GM23338 (cell line): ENCODE measurements at regions not wholly inside any gene's neighbourhood (a gene's known extent, or its start where the extent isn't known, plus 50 kb on each side); places are given as distances from the start of the nearest gene placed in this dataset.

ENCODE experiments used
- ATAC-seq: fragments of 200-7000 bp; cut with Tn5 transposase; 3 replicates; pipeline ENCODE4 v1.9.1; 2020
- DNase-seq: peaks from one replicate; pipeline ENCODE4 v3.0.0-alpha.2; 2015; ENCODE audit warnings: low spot score
- H2AFZ ChIP-seq: fragments of 200-600 bp; sonication (generic); 2 replicates; pipeline ENCODE4 v1.8.0; 2016; ENCODE audit warnings: antibody characterized with exemption, mild to moderate bottlenecking, moderate library complexity
- H3F3A ChIP-seq: fragments of 200-600 bp; sonication (generic); replicated peaks from 2 replicates; pipeline ENCODE4 v1.8.0; 2017; ENCODE audit warnings: antibody characterized with exemption, mixed run types, low read depth
- H3K27ac ChIP-seq: fragments of 200-600 bp; sonication (generic); 2 replicates; pipeline ENCODE4 v1.6.1; 2016; ENCODE audit warnings: low read depth
- H3K27me3 ChIP-seq: fragments of 200-600 bp; sonication (generic); 2 replicates; pipeline ENCODE4 v1.8.0; 2016; ENCODE audit warnings: mild to moderate bottlenecking, mixed run types, moderate library complexity; ENCODE audit not compliant: insufficient read depth
- H3K36me3 ChIP-seq: fragments of 200-600 bp; sonication (generic); 2 replicates; pipeline ENCODE4 v1.8.0; 2016; ENCODE audit warnings: mild to moderate bottlenecking; ENCODE audit not compliant: insufficient read depth
- H3K4me1 ChIP-seq: fragments of 200-600 bp; sonication (generic); 2 replicates; pipeline ENCODE4 v1.8.0; 2016; ENCODE audit warnings: mild to moderate bottlenecking, moderate library complexity; ENCODE audit not compliant: insufficient read depth
- H3K4me2 ChIP-seq: fragments of 200-600 bp; sonication (generic); 2 replicates; pipeline ENCODE4 v1.7.1; 2017; ENCODE audit warnings: mixed run types
- H3K4me3 ChIP-seq: fragments of 200-600 bp; sonication (generic); 2 replicates; pipeline ENCODE4 v1.6.1; 2016; ENCODE audit warnings: mixed run types
- H3K79me2 ChIP-seq: fragments of 200-600 bp; sonication (generic); replicated peaks from 2 replicates; pipeline ENCODE4 v1.8.0; 2017; ENCODE audit warnings: mild to moderate bottlenecking; ENCODE audit not compliant: insufficient read depth
- H3K9me2 ChIP-seq: fragments of 200-600 bp; sonication (generic); 2 replicates; pipeline ENCODE4 v1.8.0; 2017; ENCODE audit not compliant: insufficient read depth
- H4K20me1 ChIP-seq: fragments of 200-600 bp; sonication (generic); replicated peaks from 2 replicates; pipeline ENCODE4 v1.8.0; 2017; ENCODE audit warnings: mild to moderate bottlenecking; ENCODE audit not compliant: insufficient read depth
- H3K27ac Mint-ChIP-seq: 2 replicates; pipeline ENCODE4 v1.8.0; 2020; ENCODE audit warnings: inconsistent platforms, mild to moderate bottlenecking, moderate library complexity, mixed read lengths
- H3K27me3 Mint-ChIP-seq: 3 replicates; pipeline ENCODE4 v1.8.0; 2022; ENCODE audit warnings: low read depth, mild to moderate bottlenecking, moderate library complexity, mixed read lengths, inconsistent platforms; ENCODE audit not compliant: insufficient read depth, poor library complexity
- H3K36me3 Mint-ChIP-seq: 3 replicates; pipeline ENCODE4 v1.8.0; 2021; ENCODE audit warnings: low read depth, mild to moderate bottlenecking, inconsistent platforms, moderate library complexity, mixed read lengths
- H3K4me1 Mint-ChIP-seq: 3 replicates; pipeline ENCODE4 v1.8.0; 2020; ENCODE audit warnings: mild to moderate bottlenecking, inconsistent platforms, mixed read lengths
- H3K4me3 Mint-ChIP-seq: 3 replicates; pipeline ENCODE4 v1.8.0; 2021; ENCODE audit warnings: moderate library complexity, mild to moderate bottlenecking, inconsistent platforms, mixed read lengths
- H3K9me3 Mint-ChIP-seq: 3 replicates; pipeline ENCODE4 v1.8.0; 2020; ENCODE audit warnings: moderate library complexity, mild to moderate bottlenecking, inconsistent platforms, mixed read lengths
- CREB1 ChIP-seq: fragments of 250-450 bp; sonication (Bioruptor Pico); IDR thresholded peaks from 2 replicates; pipeline ENCODE4 v1.5.0; 2020; ENCODE audit warnings: low read depth, mild to moderate bottlenecking, moderate library complexity
- EZH2phosphoT487 ChIP-seq: fragments of 200-600 bp; sonication (generic); IDR thresholded peaks from one replicate; pipeline ENCODE4 v1.8.1; 2018; ENCODE audit warnings: antibody characterized with exemption; ENCODE audit not compliant: unreplicated experiment
- JUNB ChIP-seq: IDR thresholded peaks from one replicate; pipeline ENCODE4 v1.6.1; 2016; ENCODE audit warnings: antibody characterized with exemption; ENCODE audit not compliant: unreplicated experiment
- NANOG ChIP-seq: IDR thresholded peaks from 2 replicates; pipeline ENCODE4 v1.6.1; 2016; ENCODE audit warnings: antibody characterized with exemption, borderline replicate concordance
- POLR2AphosphoS5 ChIP-seq: IDR thresholded peaks from 2 replicates; pipeline ENCODE4 v1.6.1; 2016; ENCODE audit warnings: antibody characterized with exemption, low read depth
- STAT1 ChIP-seq: IDR thresholded peaks from one replicate; pipeline ENCODE4 v1.6.1; 2016; ENCODE audit warnings: antibody characterized with exemption; ENCODE audit not compliant: unreplicated experiment
- ZNF114 ChIP-seq: fragments of 250-450 bp; sonication (Bioruptor Pico); IDR thresholded peaks from 2 replicates; pipeline ENCODE4 v1.5.0; 2020; ENCODE audit warnings: mild to moderate bottlenecking, moderate library complexity
- ZNF331 ChIP-seq: fragments of 250-450 bp; sonication (Bioruptor Pico); IDR thresholded peaks from 2 replicates; pipeline ENCODE4 v1.5.0; 2020; ENCODE audit warnings: low read depth, mild to moderate bottlenecking, moderate library complexity
- TF ChIP-seq, protein P1 (sequence below): IDR thresholded peaks from one replicate; pipeline ENCODE4 v1.6.1; 2018; ENCODE audit warnings: antibody characterized with exemption; ENCODE audit not compliant: unreplicated experiment
- TF ChIP-seq, protein P2 (sequence below): fragments of 250-450 bp; sonication (Bioruptor Pico); IDR thresholded peaks from 2 replicates; pipeline ENCODE4 v1.5.0; 2020; ENCODE audit warnings: mild to moderate bottlenecking, moderate library complexity
- TF ChIP-seq, protein P3 (sequence below): IDR thresholded peaks from 2 replicates; pipeline ENCODE4 v1.6.1; 2016; ENCODE audit warnings: antibody characterized with exemption
- TF ChIP-seq, protein P4 (sequence below), 2 experiments: fragments of 200-600 bp in 1 of 2; sonication (generic) in 1 of 2; conservative IDR thresholded peaks; 2 replicates each; pipeline versions ENCODE4 v1.5.1 to v1.6.1; 2016 to 2017; ENCODE audit warnings: antibody characterized with exemption in 2 of 2, low read depth in 2 of 2, mild to moderate bottlenecking in 2 of 2, moderate library complexity in 1 of 2

DNA sequence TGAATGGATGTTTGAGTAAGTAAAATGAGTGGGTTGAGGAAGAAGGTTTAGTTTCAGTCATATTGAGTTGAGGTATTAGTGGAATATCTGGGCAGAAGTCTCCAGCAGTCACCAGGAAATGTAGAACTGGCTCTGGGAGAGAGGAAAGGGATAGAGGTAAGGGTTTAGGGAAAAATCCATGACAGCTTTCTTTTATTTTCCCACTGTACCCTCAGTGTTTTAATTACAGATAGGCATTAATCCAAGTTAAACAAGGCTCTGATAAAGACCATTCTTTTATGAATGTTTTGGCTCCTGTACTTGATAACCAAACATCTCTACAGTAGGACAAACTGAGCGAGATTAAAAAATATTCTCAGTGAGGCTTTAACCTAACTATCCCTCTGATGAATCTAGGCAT is 318.4 kb upstream of the SYNCRIP start:
- H3K79me2 ChIP-seq, result no peaks in the 10 kb centered on the region
- H3K4me3 ChIP-seq, result no peak overlapping the region
- no peaks in the 10 kb centered on the region for H4K20me1 ChIP-seq
- ATAC-seq (no peak), DNase-seq (no peak)
- Mint-ChIP-seq H3K4me3 (no peak overlapping the region), H3K27ac (no peak overlapping the region), H3K4me1 (no peaks in the 10 kb centered on the region), H3K27me3 (peaks cover 2% of the 10 kb centered on the region), H3K9me3 (peaks cover 29% of the 10 kb centered on the region), H3K36me3 (peaks cover 4% of the 10 kb centered on the region)
- H3F3A ChIP-seq, result no peaks in the 10 kb centered on the region
- H3K36me3 ChIP-seq, result no peaks in the 10 kb centered on the region
- no peak overlapping the region for H2AFZ ChIP-seq
- no peaks in the 10 kb centered on the region for H3K9me2 ChIP-seq
- TF ChIP-seq JUNB, result no peak
- no peak for TF ChIP-seq ZNF331 (CRISPR knock-in tag)
- TF ChIP-seq EZH2phosphoT487, result no peak
- TF ChIP-seq, protein P1, sequence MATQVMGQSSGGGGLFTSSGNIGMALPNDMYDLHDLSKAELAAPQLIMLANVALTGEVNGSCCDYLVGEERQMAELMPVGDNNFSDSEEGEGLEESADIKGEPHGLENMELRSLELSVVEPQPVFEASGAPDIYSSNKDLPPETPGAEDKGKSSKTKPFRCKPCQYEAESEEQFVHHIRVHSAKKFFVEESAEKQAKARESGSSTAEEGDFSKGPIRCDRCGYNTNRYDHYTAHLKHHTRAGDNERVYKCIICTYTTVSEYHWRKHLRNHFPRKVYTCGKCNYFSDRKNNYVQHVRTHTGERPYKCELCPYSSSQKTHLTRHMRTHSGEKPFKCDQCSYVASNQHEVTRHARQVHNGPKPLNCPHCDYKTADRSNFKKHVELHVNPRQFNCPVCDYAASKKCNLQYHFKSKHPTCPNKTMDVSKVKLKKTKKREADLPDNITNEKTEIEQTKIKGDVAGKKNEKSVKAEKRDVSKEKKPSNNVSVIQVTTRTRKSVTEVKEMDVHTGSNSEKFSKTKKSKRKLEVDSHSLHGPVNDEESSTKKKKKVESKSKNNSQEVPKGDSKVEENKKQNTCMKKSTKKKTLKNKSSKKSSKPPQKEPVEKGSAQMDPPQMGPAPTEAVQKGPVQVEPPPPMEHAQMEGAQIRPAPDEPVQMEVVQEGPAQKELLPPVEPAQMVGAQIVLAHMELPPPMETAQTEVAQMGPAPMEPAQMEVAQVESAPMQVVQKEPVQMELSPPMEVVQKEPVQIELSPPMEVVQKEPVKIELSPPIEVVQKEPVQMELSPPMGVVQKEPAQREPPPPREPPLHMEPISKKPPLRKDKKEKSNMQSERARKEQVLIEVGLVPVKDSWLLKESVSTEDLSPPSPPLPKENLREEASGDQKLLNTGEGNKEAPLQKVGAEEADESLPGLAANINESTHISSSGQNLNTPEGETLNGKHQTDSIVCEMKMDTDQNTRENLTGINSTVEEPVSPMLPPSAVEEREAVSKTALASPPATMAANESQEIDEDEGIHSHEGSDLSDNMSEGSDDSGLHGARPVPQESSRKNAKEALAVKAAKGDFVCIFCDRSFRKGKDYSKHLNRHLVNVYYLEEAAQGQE, result no peak
- TF ChIP-seq, protein P2, sequence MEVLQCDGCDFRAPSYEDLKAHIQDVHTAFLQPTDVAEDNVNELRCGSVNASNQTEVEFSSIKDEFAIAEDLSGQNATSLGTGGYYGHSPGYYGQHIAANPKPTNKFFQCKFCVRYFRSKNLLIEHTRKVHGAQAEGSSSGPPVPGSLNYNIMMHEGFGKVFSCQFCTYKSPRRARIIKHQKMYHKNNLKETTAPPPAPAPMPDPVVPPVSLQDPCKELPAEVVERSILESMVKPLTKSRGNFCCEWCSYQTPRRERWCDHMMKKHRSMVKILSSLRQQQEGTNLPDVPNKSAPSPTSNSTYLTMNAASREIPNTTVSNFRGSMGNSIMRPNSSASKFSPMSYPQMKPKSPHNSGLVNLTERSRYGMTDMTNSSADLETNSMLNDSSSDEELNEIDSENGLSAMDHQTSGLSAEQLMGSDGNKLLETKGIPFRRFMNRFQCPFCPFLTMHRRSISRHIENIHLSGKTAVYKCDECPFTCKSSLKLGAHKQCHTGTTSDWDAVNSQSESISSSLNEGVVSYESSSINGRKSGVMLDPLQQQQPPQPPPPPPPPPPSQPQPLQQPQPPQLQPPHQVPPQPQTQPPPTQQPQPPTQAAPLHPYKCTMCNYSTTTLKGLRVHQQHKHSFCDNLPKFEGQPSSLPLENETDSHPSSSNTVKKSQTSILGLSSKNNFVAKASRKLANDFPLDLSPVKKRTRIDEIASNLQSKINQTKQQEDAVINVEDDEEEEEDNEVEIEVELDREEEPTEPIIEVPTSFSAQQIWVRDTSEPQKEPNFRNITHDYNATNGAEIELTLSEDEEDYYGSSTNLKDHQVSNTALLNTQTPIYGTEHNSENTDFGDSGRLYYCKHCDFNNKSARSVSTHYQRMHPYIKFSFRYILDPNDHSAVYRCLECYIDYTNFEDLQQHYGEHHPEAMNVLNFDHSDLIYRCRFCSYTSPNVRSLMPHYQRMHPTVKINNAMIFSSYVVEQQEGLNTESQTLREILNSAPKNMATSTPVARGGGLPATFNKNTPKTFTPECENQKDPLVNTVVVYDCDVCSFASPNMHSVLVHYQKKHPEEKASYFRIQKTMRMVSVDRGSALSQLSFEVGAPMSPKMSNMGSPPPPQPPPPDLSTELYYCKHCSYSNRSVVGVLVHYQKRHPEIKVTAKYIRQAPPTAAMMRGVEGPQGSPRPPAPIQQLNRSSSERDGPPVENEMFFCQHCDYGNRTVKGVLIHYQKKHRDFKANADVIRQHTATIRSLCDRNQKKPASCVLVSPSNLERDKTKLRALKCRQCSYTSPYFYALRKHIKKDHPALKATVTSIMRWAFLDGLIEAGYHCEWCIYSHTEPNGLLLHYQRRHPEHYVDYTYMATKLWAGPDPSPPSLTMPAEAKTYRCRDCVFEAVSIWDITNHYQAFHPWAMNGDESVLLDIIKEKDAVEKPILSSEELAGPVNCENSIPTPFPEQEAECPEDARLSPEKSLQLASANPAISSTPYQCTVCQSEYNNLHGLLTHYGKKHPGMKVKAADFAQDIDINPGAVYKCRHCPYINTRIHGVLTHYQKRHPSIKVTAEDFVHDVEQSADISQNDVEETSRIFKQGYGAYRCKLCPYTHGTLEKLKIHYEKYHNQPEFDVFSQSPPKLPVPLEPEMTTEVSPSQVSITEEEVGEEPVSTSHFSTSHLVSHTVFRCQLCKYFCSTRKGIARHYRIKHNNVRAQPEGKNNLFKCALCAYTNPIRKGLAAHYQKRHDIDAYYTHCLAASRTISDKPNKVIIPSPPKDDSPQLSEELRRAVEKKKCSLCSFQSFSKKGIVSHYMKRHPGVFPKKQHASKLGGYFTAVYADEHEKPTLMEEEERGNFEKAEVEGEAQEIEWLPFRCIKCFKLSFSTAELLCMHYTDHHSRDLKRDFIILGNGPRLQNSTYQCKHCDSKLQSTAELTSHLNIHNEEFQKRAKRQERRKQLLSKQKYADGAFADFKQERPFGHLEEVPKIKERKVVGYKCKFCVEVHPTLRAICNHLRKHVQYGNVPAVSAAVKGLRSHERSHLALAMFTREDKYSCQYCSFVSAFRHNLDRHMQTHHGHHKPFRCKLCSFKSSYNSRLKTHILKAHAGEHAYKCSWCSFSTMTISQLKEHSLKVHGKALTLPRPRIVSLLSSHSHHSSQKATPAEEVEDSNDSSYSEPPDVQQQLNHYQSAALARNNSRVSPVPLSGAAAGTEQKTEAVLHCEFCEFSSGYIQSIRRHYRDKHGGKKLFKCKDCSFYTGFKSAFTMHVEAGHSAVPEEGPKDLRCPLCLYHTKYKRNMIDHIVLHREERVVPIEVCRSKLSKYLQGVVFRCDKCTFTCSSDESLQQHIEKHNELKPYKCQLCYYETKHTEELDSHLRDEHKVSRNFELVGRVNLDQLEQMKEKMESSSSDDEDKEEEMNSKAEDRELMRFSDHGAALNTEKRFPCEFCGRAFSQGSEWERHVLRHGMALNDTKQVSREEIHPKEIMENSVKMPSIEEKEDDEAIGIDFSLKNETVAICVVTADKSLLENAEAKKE (CRISPR knock-in tag), result no peak
- TF ChIP-seq POLR2AphosphoS5, result no peak
- TF ChIP-seq, protein P3, sequence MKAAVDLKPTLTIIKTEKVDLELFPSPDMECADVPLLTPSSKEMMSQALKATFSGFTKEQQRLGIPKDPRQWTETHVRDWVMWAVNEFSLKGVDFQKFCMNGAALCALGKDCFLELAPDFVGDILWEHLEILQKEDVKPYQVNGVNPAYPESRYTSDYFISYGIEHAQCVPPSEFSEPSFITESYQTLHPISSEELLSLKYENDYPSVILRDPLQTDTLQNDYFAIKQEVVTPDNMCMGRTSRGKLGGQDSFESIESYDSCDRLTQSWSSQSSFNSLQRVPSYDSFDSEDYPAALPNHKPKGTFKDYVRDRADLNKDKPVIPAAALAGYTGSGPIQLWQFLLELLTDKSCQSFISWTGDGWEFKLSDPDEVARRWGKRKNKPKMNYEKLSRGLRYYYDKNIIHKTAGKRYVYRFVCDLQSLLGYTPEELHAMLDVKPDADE, result no peak
- no peak for TF ChIP-seq NANOG
- no peak for TF ChIP-seq STAT1
- no peak for TF ChIP-seq ZNF114
- TF ChIP-seq, protein P4, sequence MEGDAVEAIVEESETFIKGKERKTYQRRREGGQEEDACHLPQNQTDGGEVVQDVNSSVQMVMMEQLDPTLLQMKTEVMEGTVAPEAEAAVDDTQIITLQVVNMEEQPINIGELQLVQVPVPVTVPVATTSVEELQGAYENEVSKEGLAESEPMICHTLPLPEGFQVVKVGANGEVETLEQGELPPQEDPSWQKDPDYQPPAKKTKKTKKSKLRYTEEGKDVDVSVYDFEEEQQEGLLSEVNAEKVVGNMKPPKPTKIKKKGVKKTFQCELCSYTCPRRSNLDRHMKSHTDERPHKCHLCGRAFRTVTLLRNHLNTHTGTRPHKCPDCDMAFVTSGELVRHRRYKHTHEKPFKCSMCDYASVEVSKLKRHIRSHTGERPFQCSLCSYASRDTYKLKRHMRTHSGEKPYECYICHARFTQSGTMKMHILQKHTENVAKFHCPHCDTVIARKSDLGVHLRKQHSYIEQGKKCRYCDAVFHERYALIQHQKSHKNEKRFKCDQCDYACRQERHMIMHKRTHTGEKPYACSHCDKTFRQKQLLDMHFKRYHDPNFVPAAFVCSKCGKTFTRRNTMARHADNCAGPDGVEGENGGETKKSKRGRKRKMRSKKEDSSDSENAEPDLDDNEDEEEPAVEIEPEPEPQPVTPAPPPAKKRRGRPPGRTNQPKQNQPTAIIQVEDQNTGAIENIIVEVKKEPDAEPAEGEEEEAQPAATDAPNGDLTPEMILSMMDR (conservative IDR thresholded peaks at IDR 0.05; ENCODE audit: low read depth in 2 of 2), result no peak
- TF ChIP-seq CREB1 (CRISPR knock-in tag), result no peak
- H3K4me1 ChIP-seq, result no peaks in the 10 kb centered on the region
- no peak overlapping the region for H3K27ac ChIP-seq
- no peaks in the 10 kb centered on the region for H3K27me3 ChIP-seq
- H3K4me2 ChIP-seq, result no peak overlapping the region
